ENCODE measurements at regions not wholly inside any gene's neighbourhood (a gene's known extent, or its start where the extent isn't known, plus 50 kb on each side); places are given as distances from the start of the nearest gene placed in this dataset.

DNA sequence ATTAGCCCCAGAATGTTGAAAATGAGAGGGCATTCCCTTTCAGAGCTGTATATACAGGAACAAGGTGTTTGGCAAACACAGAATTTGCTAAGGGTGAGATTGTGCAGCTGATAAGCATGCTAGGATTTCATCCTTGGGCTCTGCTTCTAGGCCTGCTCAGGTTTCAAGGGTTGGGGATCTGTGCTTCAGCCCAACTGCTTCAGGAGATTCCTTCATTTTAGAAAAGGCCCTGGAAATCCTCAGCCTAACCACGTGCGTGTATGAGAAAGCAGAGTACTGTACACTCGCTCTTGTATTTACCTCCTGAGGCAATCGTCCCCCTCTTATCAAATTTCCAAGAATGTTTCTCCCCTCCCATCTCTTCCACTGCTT, 291.6 kb upstream of the ARGLU1 start:
- Histone ChIP-seq H3K27ac (no peak overlapping the region), H3K27me3 (replicated peaks; ENCODE audit: insufficient read depth) (no peaks in the 10 kb centered on the region), H3K4me1 (ENCODE audit: control insufficient read depth in 1 of 2, low read depth in 2 of 2) (no peaks in the 10 kb centered on the region), H3K9me3 (no peaks in the 10 kb centered on the region), H3K36me3 (no peaks in the 10 kb centered on the region), H3K4me3 (no peak overlapping the region)
- TF ChIP-seq, protein P1, sequence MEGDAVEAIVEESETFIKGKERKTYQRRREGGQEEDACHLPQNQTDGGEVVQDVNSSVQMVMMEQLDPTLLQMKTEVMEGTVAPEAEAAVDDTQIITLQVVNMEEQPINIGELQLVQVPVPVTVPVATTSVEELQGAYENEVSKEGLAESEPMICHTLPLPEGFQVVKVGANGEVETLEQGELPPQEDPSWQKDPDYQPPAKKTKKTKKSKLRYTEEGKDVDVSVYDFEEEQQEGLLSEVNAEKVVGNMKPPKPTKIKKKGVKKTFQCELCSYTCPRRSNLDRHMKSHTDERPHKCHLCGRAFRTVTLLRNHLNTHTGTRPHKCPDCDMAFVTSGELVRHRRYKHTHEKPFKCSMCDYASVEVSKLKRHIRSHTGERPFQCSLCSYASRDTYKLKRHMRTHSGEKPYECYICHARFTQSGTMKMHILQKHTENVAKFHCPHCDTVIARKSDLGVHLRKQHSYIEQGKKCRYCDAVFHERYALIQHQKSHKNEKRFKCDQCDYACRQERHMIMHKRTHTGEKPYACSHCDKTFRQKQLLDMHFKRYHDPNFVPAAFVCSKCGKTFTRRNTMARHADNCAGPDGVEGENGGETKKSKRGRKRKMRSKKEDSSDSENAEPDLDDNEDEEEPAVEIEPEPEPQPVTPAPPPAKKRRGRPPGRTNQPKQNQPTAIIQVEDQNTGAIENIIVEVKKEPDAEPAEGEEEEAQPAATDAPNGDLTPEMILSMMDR (IDR thresholded peaks at IDR 0.05) = no peak
- ATAC-seq (ENCODE audit: insufficient number of reproducible peaks, low FRiP score, low read depth) (no peak), DNase-seq (ENCODE audit: low spot score) (no peak)

DNA sequence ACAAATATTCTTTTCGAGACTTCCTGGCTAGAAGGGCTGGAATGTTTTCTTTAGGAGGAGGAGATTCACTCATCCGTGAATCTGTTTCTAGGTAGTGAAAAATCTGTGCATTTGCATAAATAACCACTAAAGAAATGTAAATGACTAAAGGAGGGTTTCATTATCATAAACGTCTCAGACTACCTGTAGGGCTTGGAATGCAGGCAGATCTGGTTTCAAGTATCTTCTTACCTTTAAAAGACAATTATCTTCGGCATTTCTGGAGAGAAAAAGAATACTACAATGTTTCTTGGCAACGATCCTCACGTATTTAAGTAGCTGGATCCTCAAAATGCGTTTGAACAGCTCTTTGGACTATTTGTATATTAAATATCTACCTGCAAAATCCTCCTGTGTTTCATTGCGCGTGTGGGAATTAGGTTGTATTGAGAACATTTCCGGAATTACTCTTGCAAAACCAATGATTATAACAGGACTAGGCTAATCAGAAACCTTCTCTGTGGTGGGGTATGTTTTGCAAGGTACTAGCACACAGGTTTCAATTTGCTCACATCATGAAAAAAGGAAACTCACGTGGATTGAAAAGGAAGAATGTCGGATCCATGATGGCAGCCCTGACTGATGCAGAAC, 291.1 kb upstream of the ARGLU1 start:
- TF ChIP-seq, protein P1 (IDR thresholded peaks at IDR 0.05) = no peak
- Histone ChIP-seq H3K36me3 (no peaks in the 10 kb centered on the region), H3K4me1 (ENCODE audit: control insufficient read depth in 1 of 2, low read depth in 2 of 2) (no peaks in the 10 kb centered on the region), H3K27ac (no peak overlapping the region), H3K27me3 (replicated peaks; ENCODE audit: insufficient read depth) (no peaks in the 10 kb centered on the region), H3K4me3 (no peak overlapping the region), H3K9me3 (no peaks in the 10 kb centered on the region)
- DNase-seq (ENCODE audit: low spot score) = no peak
- no peak for ATAC-seq (ENCODE audit: insufficient number of reproducible peaks, low FRiP score, low read depth)

DNA sequence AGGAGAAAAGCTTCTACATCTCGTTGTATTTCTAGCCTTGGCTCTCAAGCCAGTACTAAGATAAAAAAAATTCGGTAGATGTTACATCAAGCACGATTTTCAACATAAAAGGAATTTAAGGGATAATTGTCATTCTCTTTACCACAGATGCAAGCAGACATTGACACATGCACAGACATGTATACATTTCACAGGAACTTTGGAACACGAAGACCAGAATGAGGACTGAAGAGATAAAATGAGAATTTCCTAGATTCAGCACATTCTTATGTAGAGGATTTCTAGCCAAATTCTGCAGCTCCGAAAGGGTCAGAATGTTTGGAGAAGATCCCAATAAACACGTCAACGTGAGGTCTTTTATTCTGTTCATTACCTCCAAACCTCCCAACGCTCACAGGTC, 284.5 kb upstream of the ARGLU1 start:
- Histone ChIP-seq H3K4me1 (ENCODE audit: control insufficient read depth in 1 of 2, low read depth in 2 of 2) (no peaks in the 10 kb centered on the region), H3K27me3 (replicated peaks; ENCODE audit: insufficient read depth) (no peaks in the 10 kb centered on the region), H3K27ac (no peak overlapping the region), H3K9me3 (no peaks in the 10 kb centered on the region), H3K36me3 (no peaks in the 10 kb centered on the region), H3K4me3 (no peak overlapping the region)
- TF ChIP-seq, protein P1 (IDR thresholded peaks at IDR 0.05) = no peak
- ATAC-seq (ENCODE audit: insufficient number of reproducible peaks, low FRiP score, low read depth) = no peak
- DNase-seq (ENCODE audit: low spot score) = no peak

DNA sequence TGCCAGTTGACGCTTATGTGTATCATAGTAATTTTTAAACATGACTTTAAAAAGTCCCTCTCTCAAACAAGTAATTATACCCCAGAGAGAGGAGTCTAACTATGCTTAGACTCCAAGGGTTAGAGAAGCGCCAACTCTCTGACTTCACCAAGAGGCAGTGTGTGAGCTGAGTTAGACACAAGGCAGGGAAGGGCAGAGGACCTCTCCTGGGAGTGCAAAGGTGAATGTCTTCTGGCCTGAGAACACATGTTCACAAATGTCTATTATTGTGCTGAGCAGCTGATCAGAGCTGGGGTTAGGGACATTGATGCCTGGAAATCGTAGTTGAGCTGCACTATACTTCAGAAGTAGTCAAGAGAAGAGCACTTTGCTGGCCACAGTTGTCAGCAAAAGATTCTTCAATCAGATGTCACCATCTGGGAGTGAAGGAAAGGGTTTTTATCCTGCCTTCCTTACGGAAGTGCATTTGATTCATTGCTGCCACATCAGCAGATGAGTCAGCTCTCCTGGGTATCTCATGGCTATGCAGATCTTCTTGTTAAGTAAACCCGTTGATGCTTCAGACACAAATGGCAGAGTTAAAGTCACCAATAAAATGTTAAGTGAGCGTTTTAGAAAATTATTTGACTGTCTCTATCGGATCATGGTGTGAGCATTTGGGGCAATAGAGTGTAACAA, 283.2 kb upstream of the ARGLU1 start:
- Histone ChIP-seq H3K4me1 (ENCODE audit: control insufficient read depth in 1 of 2, low read depth in 2 of 2) (no peaks in the 10 kb centered on the region), H3K27ac (no peak overlapping the region), H3K4me3 (no peak overlapping the region), H3K9me3 (no peaks in the 10 kb centered on the region), H3K27me3 (replicated peaks; ENCODE audit: insufficient read depth) (no peaks in the 10 kb centered on the region), H3K36me3 (no peaks in the 10 kb centered on the region)
- DNase-seq (ENCODE audit: low spot score) (no peak), ATAC-seq (ENCODE audit: insufficient number of reproducible peaks, low FRiP score, low read depth) (no peak)
- TF ChIP-seq, protein P1 (IDR thresholded peaks at IDR 0.05) = no peak

DNA sequence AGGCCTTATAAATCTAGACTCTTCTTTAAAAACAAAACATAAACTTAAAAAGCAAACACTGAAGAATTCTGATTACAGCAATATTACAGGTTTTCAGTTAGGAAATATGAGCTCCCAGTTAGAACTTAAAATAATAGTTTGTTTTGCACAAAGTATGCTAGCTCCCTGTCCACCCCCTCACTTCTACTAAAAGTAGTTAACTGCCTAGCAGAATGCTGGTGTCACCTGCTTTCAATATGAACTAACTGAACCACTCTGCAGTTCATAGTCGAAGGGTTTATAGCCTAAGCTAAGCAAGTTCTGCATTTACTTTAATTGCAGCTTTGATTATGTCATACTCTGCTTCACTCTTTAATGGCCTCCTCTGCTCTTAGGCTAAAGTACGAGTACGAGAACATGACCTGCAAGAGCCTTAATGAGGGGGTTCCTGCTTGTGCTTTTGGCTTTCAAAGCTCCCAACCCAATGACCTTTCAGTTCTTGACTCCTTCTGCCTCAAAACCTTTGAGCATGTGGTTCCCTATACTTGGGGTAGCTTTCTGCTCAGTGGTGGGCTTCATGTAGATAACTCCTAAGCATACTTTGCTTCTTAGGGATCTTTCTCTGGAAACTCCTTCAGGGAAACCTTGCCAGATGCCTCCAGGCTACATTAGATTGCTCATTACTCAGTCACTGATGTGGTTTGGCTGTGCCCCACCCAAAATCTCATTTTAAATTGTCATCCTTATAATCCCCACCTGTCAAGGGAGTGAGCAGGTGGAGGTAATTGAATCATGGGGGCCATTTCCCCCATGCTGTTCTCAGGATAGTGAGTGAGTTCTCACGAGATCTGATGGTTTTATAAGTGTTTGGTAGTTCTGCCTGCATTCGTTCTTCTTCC, 278.9 kb upstream of the ARGLU1 start:
- ATAC-seq (ENCODE audit: insufficient number of reproducible peaks, low FRiP score, low read depth) = no peak
- Histone ChIP-seq H3K9me3 (no peaks in the 10 kb centered on the region), H3K36me3 (no peaks in the 10 kb centered on the region), H3K4me3 (no peak overlapping the region), H3K4me1 (ENCODE audit: control insufficient read depth in 1 of 2, low read depth in 2 of 2) (no peaks in the 10 kb centered on the region), H3K27ac (no peak overlapping the region), H3K27me3 (replicated peaks; ENCODE audit: insufficient read depth) (no peaks in the 10 kb centered on the region)
- DNase-seq (ENCODE audit: low spot score) = no peak
- TF ChIP-seq, protein P1 (IDR thresholded peaks at IDR 0.05) = no peak
